SIG-M5 treated with dmso at 0.1 percent for 504 hours (cell line): ENCODE measurements at regions not wholly inside any gene's neighbourhood (a gene's known extent, or its start where the extent isn't known, plus 50 kb on each side); places are given as distances from the start of the nearest gene placed in this dataset.
A peak's percentile ranks its signal among the peaks of the same experiment; 100 is the strongest.

Experiments
- DNase-seq: peaks from one replicate; lab custom pipeline; 2025; ENCODE audit not compliant: unreplicated experiment; lab: John Stamatoyannopoulos, UW

- DNase-seq, result no peak
Measured at GRCh38 chr13:107075576-107075975, 507.6 kb upstream of the ARGLU1 start.

GRCh38 chr13:107070792-107071191, 502.9 kb upstream of the ARGLU1 start:
- DNase-seq, result no peak

GRCh38 chr13:107069108-107069776, 501.3 kb upstream of the ARGLU1 start:
- DNase-seq, result no peak

GRCh38 chr13:107067381-107067780, 499.4 kb upstream of the ARGLU1 start:
- DNase-seq, result no peak

- no peak for DNase-seq
Measured at GRCh38 chr13:107066355-107066754, 498.4 kb upstream of the ARGLU1 start.

GRCh38 chr13:107065036-107065435, 497.1 kb upstream of the ARGLU1 start:
- no peak for DNase-seq

- no peak for DNase-seq
Measured at GRCh38 chr13:107057028-107057631, 489.2 kb upstream of the ARGLU1 start.

- no peak for DNase-seq
Measured at GRCh38 chr13:107043021-107043956, 475.4 kb upstream of the ARGLU1 start.

GRCh38 chr13:107035778-107036177, 467.8 kb upstream of the ARGLU1 start:
- DNase-seq, result no peak

GRCh38 chr13:107035186-107035585, 467.2 kb upstream of the ARGLU1 start:
- DNase-seq, result no peak

- DNase-seq, result no peak
Measured at GRCh38 chr13:107034236-107034872, 466.4 kb upstream of the ARGLU1 start.

GRCh38 chr13:107031716-107032115, 463.8 kb upstream of the ARGLU1 start:
- DNase-seq, result no peak

GRCh38 chr13:107028751-107029150, 460.8 kb upstream of the ARGLU1 start:
- no peak for DNase-seq

- DNase-seq, result peak; percentile 13
Measured at GRCh38 chr13:107025991-107026390, 458.1 kb upstream of the ARGLU1 start.

GRCh38 chr13:107023335-107023734, 455.4 kb upstream of the ARGLU1 start:
- no peak for DNase-seq

- no peak for DNase-seq
Measured at GRCh38 chr13:107020393-107020792, 452.5 kb upstream of the ARGLU1 start.

GRCh38 chr13:107018285-107018684, 450.3 kb upstream of the ARGLU1 start:
- no peak for DNase-seq

GRCh38 chr13:107006661-107007060, 438.7 kb upstream of the ARGLU1 start:
- no peak for DNase-seq

- DNase-seq, result no peak
Measured at GRCh38 chr13:107005577-107005976, 437.6 kb upstream of the ARGLU1 start.

GRCh38 chr13:107003911-107004310, 436.0 kb upstream of the ARGLU1 start:
- DNase-seq, result no peak

- no peak for DNase-seq
Measured at GRCh38 chr13:106998664-106999063, 430.7 kb upstream of the ARGLU1 start.
